ENCODE measurements at regions not wholly inside any gene's neighbourhood (a gene's known extent, or its start where the extent isn't known, plus 50 kb on each side); places are given as distances from the start of the nearest gene placed in this dataset.

DNA sequence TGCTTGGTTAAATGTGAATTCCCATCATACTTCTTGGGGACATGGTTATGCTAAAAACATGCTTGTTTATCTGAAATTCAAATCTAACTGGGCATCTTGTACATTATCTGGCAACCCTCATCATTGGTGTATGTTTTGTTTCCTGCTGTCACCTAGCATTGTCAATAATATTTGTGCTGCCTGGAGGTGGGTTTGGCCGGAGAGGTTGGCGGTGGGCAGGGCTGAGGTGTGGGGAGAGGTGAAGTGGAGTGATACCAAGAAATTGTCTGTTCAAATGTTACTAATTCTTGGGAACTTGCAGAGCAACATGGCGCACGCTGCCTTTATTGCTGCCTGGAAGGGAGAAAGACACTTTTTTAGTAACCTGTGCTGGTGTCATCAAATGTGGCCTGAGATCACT, 280.5 kb downstream of the VRK1 start (continued):
- TF ChIP-seq, protein P1, sequence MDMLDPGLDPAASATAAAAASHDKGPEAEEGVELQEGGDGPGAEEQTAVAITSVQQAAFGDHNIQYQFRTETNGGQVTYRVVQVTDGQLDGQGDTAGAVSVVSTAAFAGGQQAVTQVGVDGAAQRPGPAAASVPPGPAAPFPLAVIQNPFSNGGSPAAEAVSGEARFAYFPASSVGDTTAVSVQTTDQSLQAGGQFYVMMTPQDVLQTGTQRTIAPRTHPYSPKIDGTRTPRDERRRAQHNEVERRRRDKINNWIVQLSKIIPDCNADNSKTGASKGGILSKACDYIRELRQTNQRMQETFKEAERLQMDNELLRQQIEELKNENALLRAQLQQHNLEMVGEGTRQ (IDR thresholded peaks at IDR 0.05; ENCODE audit: borderline replicate concordance, low read depth, low read length): no peak
- TF ChIP-seq RAD21 (IDR thresholded peaks at IDR 0.05; ENCODE audit: low read length) (no peak), ELF1 (IDR thresholded peaks at IDR 0.05) (no peak), GABPA (IDR thresholded peaks at IDR 0.05; ENCODE audit: low read depth) (no peak), YY1 (IDR thresholded peaks at IDR 0.05; ENCODE audit: low read depth) (no peak), RXRA (IDR thresholded peaks at IDR 0.05; ENCODE audit: borderline replicate concordance, low read depth) (no peak), RFX5 (IDR thresholded peaks at IDR 0.05; ENCODE audit: low read length) (no peak), CHD2 (IDR thresholded peaks at IDR 0.05; ENCODE audit: low read length, partially characterized antibody) (no peak), TAF1 (IDR thresholded peaks at IDR 0.05; ENCODE audit: borderline replicate concordance, low read depth, low read length) (no peak)
- TF ChIP-seq, protein P2, sequence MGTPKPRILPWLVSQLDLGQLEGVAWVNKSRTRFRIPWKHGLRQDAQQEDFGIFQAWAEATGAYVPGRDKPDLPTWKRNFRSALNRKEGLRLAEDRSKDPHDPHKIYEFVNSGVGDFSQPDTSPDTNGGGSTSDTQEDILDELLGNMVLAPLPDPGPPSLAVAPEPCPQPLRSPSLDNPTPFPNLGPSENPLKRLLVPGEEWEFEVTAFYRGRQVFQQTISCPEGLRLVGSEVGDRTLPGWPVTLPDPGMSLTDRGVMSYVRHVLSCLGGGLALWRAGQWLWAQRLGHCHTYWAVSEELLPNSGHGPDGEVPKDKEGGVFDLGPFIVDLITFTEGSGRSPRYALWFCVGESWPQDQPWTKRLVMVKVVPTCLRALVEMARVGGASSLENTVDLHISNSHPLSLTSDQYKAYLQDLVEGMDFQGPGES (IDR thresholded peaks at IDR 0.05; ENCODE audit: low read depth, low read length): no peak

DNA sequence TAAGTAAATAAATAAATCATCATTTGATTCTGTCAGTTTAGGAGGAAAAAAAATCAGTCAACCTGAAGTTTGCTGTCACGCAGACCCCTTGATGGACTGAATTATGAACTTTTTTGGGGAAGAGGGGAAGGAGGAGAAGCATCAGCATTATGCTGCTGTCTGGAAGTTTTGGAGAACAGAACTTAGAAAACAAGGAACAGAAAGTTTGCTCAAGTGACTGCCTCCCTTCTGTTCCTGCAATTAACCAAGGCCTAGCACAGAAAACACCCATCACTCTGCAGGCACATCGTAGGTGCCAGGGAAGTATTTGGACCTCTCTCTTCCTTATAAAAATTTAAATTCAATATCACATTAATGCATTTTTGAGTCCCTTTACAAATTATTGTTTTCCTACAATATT, 283.8 kb downstream of the VRK1 start:
- no peak overlapping the region for H3K4me2 ChIP-seq
- H4K20me1 ChIP-seq (ENCODE audit: insufficient read depth): no peaks in the 10 kb centered on the region
- POLR2A ChIA-PET: no interaction called here
- H3K36me3 ChIP-seq (replicated peaks in 1 of 2; ENCODE audit: control insufficient read depth in 1 of 2, insufficient read depth in 2 of 2, low read length in 1 of 2): no peaks in the 10 kb centered on the region
- peaks cover 0 to 4% of the 10 kb centered on the region in 2 experiments; a peak in 1 of 4 replicates for H3K4me1 ChIP-seq (ENCODE audit: control insufficient read depth in 1 of 2, insufficient read depth in 2 of 2, low read depth in 1 of 2, low read length in 1 of 2)
- H2AFZ ChIP-seq (ENCODE audit: low read depth): no peak overlapping the region
- H3K4me3 ChIP-seq (ENCODE audit: low read depth in 2 of 2, low read length in 1 of 2): no peak overlapping the region
- no peak for DNase-seq
- H3K9ac ChIP-seq: no peak overlapping the region
- no peaks in the 10 kb centered on the region for H3K27me3 ChIP-seq (ENCODE audit: insufficient read depth)
- no peaks in the 10 kb centered on the region for H3K79me2 ChIP-seq (ENCODE audit: insufficient read depth)
- H3F3A ChIP-seq (replicated peaks; ENCODE audit: insufficient read depth): no peaks in the 10 kb centered on the region
- WGBS (ENCODE audit: low lambda C conversion rate): 36% methylated on average over 2 of the region's 2 CpGs
- H3K27ac ChIP-seq (ENCODE audit: low read depth in 2 of 2, low read length in 1 of 2): no peak overlapping the region
- CTCF ChIA-PET: no interaction called here
- TF ChIP-seq, protein P2 (IDR thresholded peaks at IDR 0.05; ENCODE audit: low read depth, low read length): no peak
- TF ChIP-seq ELF1 (IDR thresholded peaks at IDR 0.05) (no peak), FOXM1 (IDR thresholded peaks at IDR 0.05; ENCODE audit: low read depth) (no peak), YY1 (IDR thresholded peaks at IDR 0.05; ENCODE audit: low read depth) (no peak)
- no peaks in the 10 kb centered on the region for H3K9me3 ChIP-seq
- no peaks in the 10 kb centered on the region for H3K9me2 ChIP-seq

DNA sequence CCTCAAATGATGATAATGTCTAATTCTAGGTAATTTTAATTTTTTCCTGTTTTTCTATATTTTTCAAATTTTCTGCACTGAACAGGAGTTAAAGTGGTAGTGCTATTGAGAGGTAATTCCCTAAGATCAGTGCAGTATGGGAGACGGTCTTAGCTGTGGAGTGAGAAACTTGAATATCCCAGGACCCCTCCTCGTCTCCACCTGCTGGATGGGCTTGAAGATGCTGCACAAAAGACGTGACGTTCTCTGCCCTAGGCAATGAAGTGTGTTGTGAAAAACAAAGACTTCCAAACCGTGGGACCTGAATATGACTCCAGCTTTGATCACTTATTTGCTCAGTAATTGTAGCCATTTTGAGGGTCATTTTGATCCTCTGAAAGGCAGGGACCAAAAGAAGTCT, 298.1 kb downstream of the VRK1 start:
- Histone ChIP-seq H2AFZ (ENCODE audit: low read depth) (no peak overlapping the region), H3K9me3 (no peaks in the 10 kb centered on the region), H4K20me1 (ENCODE audit: insufficient read depth) (no peaks in the 10 kb centered on the region), H3K27ac (ENCODE audit: low read depth in 2 of 2, low read length in 1 of 2) (no peak overlapping the region), H3K4me3 (ENCODE audit: low read depth in 2 of 2, low read length in 1 of 2) (no peak overlapping the region), H3K79me2 (ENCODE audit: insufficient read depth) (no peaks in the 10 kb centered on the region), H3K4me1 (ENCODE audit: control insufficient read depth in 1 of 2, insufficient read depth in 2 of 2, low read depth in 1 of 2, low read length in 1 of 2) (no peaks in the 10 kb centered on the region), H3F3A (replicated peaks; ENCODE audit: insufficient read depth) (no peaks in the 10 kb centered on the region), H3K9me2 (no peaks in the 10 kb centered on the region), H3K36me3 (replicated peaks in 1 of 2; ENCODE audit: control insufficient read depth in 1 of 2, insufficient read depth in 2 of 2, low read length in 1 of 2) (no peaks in the 10 kb centered on the region), H3K4me2 (no peak overlapping the region), H3K27me3 (ENCODE audit: insufficient read depth) (no peaks in the 10 kb centered on the region), H3K9ac (no peak overlapping the region)
- no peak for DNase-seq
- ChIA-PET CTCF (no interaction called here), POLR2A (no interaction called here)
- WGBS (ENCODE audit: low lambda C conversion rate): 20% methylated on average over 5 of the region's 5 CpGs
- TF ChIP-seq MXI1 (IDR thresholded peaks at IDR 0.05; ENCODE audit: low read depth, low read length): no peak
- TF ChIP-seq, protein P3, sequence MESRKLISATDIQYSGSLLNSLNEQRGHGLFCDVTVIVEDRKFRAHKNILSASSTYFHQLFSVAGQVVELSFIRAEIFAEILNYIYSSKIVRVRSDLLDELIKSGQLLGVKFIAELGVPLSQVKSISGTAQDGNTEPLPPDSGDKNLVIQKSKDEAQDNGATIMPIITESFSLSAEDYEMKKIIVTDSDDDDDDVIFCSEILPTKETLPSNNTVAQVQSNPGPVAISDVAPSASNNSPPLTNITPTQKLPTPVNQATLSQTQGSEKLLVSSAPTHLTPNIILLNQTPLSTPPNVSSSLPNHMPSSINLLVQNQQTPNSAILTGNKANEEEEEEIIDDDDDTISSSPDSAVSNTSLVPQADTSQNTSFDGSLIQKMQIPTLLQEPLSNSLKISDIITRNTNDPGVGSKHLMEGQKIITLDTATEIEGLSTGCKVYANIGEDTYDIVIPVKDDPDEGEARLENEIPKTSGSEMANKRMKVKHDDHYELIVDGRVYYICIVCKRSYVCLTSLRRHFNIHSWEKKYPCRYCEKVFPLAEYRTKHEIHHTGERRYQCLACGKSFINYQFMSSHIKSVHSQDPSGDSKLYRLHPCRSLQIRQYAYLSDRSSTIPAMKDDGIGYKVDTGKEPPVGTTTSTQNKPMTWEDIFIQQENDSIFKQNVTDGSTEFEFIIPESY (IDR thresholded peaks at IDR 0.05; ENCODE audit: borderline replicate concordance, low read depth): no peak
- no peak for TF ChIP-seq MEF2A (IDR thresholded peaks at IDR 0.05; ENCODE audit: borderline replicate concordance, low read depth)
- no peak for TF ChIP-seq RAD21 (IDR thresholded peaks at IDR 0.05; ENCODE audit: low read length)
- no peak for TF ChIP-seq GATA2 (CRISPR knock-in tag; IDR thresholded peaks at IDR 0.05)
- TF ChIP-seq, protein P2 (IDR thresholded peaks at IDR 0.05; ENCODE audit: low read depth, low read length): no peak
- no peak for TF ChIP-seq FOXM1 (IDR thresholded peaks at IDR 0.05; ENCODE audit: low read depth)
- no peak for TF ChIP-seq YY1 (IDR thresholded peaks at IDR 0.05; ENCODE audit: low read depth)
- no peak for TF ChIP-seq RXRA (IDR thresholded peaks at IDR 0.05; ENCODE audit: borderline replicate concordance, low read depth)
- TF ChIP-seq, protein P4, sequence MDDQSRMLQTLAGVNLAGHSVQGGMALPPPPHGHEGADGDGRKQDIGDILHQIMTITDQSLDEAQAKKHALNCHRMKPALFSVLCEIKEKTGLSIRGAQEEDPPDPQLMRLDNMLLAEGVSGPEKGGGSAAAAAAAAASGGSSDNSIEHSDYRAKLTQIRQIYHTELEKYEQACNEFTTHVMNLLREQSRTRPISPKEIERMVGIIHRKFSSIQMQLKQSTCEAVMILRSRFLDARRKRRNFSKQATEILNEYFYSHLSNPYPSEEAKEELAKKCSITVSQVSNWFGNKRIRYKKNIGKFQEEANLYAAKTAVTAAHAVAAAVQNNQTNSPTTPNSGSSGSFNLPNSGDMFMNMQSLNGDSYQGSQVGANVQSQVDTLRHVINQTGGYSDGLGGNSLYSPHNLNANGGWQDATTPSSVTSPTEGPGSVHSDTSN (IDR thresholded peaks at IDR 0.05): no peak
- TF ChIP-seq EP300 (IDR thresholded peaks at IDR 0.05; ENCODE audit: borderline replicate concordance in 1 of 2, low read depth in 1 of 2, low read length in 1 of 2): no peak
- no peak for TF ChIP-seq TEAD4 (IDR thresholded peaks at IDR 0.05; ENCODE audit: borderline replicate concordance, insufficient read depth)

All from SK-N-SH (cell line).